ENCODE measurements at regions not wholly inside any gene's neighbourhood (a gene's known extent, or its start where the extent isn't known, plus 50 kb on each side); places are given as distances from the start of the nearest gene placed in this dataset.
A peak's percentile ranks its signal among the peaks of the same experiment; 100 is the strongest.

DNA sequence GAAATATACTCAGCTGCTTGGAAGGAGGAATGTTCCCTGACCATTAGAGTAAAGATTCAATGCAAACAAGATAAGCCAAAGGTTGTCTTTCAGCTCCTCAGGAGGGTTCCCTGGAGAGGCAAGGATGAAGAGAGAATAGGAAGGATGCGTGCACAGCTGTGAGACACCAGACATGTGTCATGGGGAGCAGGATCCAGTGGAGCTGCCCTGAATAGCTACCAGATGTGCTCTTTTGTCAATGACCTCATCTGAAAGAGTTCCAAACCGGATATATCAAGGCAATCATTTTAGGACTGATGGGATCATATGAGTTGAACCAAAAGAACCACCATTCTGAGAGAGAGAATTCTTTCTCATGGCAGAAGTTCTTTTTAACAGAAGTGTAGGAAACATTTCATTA lies 490.6 kb downstream of the IRS1 start:
- no peaks in the 10 kb centered on the region for H3K4me1 ChIP-seq (ENCODE audit: insufficient read depth, low read length, poor library complexity, severe bottlenecking)
- CTCF ChIA-PET, result no interaction called here
- no peak overlapping the region for H3K27ac ChIP-seq (ENCODE audit: low read depth, low read length, poor library complexity, severe bottlenecking)
- H3K36me3 ChIP-seq (ENCODE audit: insufficient read depth, low read length, poor library complexity, severe bottlenecking), result no peaks in the 10 kb centered on the region
- POLR2A ChIA-PET (ENCODE audit: low non-redundant PET), result interaction anchor here (0.5 kb wide), 1 partner anchor 189 kb away, joined by 3 read pairs; no protein-coding TSS in a partner anchor
- no TSS peak for BruUV-seq (replicated peaks)
- TF ChIP-seq CTCF (conservative IDR thresholded peaks at IDR 0.05; ENCODE audit: low read depth, low read length) (no peak), EZH2 (IDR thresholded peaks at IDR 0.05; ENCODE audit: borderline replicate concordance, low read depth, low read length, poor library complexity, severe bottlenecking) (no peak)
- peak; percentile 66 for DNase-seq (ENCODE audit: low spot score)
- H3K9me3 ChIP-seq (ENCODE audit: low read depth, low read length, poor library complexity, severe bottlenecking), result no peaks in the 10 kb centered on the region
- intact Hi-C loops (cut with micrococcal nuclease; ENCODE audit: unreplicated experiment), result no loop called here
- no peak overlapping the region for H3K4me3 ChIP-seq (ENCODE audit: low read depth, low read length, poor library complexity, severe bottlenecking)
- H3K27me3 ChIP-seq (replicated peaks; ENCODE audit: insufficient read depth, low read depth, low read length, poor library complexity), result no peaks in the 10 kb centered on the region

GRCh38 chr2:226308323-226308680 lies 491.3 kb downstream of the IRS1 start:
- intact Hi-C loops (cut with micrococcal nuclease; ENCODE audit: unreplicated experiment), result no loop called here
- Histone ChIP-seq H3K27me3 (replicated peaks; ENCODE audit: insufficient read depth, low read depth, low read length, poor library complexity) (no peaks in the 10 kb centered on the region), H3K36me3 (ENCODE audit: insufficient read depth, low read length, poor library complexity, severe bottlenecking) (no peaks in the 10 kb centered on the region), H3K9me3 (ENCODE audit: low read depth, low read length, poor library complexity, severe bottlenecking) (no peaks in the 10 kb centered on the region), H3K4me3 (ENCODE audit: low read depth, low read length, poor library complexity, severe bottlenecking) (no peak overlapping the region), H3K27ac (ENCODE audit: low read depth, low read length, poor library complexity, severe bottlenecking) (no peak overlapping the region), H3K4me1 (ENCODE audit: insufficient read depth, low read length, poor library complexity, severe bottlenecking) (no peaks in the 10 kb centered on the region)
- TF ChIP-seq CTCF (conservative IDR thresholded peaks at IDR 0.05; ENCODE audit: low read depth, low read length) (no peak), EZH2 (IDR thresholded peaks at IDR 0.05; ENCODE audit: borderline replicate concordance, low read depth, low read length, poor library complexity, severe bottlenecking) (no peak)
- no TSS peak for BruUV-seq (replicated peaks)
- ChIA-PET POLR2A (ENCODE audit: low non-redundant PET) (interaction anchor here (0.8 kb wide), 1 partner anchor 581 kb away, joined by 4 read pairs; no protein-coding TSS in a partner anchor), CTCF (no interaction called here)
- DNase-seq (ENCODE audit: low spot score), result no peak

DNA sequence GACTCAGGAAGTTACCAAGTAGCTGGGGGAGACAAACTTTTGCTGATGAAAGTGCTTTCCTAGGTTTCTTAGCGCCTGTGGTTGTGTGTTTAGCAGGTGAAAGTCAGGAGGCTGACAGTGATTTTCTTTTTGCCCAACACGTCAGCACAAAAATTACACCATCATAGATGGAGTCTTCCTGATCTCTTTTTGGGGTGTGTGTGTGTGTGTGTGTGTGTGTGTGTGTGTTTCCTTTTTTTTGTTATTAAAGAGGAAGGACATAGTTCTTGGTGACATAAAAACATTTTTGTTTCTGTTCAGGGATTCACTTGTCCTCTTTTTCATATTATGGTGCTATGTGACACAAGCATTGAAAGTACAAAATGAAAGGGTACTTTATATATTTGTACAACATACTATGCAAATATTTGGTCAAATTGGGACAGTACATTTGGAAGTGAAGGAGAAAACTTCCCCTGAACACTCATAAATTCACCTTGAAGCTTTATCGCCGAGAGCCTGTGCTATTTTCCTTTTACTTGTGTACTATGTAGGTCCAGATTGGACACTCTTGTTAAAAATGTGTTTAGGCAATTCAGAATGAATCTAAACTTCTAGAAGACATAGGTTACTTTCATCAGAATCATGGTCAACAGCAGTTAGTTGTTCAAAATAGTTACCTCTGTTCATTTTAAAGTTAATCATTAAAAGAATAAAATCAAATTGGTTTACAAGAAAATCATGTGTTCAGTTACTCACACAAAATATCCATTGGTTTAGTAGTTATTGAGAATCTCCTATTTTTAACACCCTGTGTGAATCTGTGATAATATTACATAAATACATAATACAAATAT lies 491.9 kb downstream of the IRS1 start:
- no peak for DNase-seq (ENCODE audit: low spot score)
- no peaks in the 10 kb centered on the region for H3K36me3 ChIP-seq (ENCODE audit: insufficient read depth, low read length, poor library complexity, severe bottlenecking)
- H3K4me1 ChIP-seq (ENCODE audit: insufficient read depth, low read length, poor library complexity, severe bottlenecking), result no peaks in the 10 kb centered on the region
- no peaks in the 10 kb centered on the region for H3K9me3 ChIP-seq (ENCODE audit: low read depth, low read length, poor library complexity, severe bottlenecking)
- no peak for TF ChIP-seq CTCF (conservative IDR thresholded peaks at IDR 0.05; ENCODE audit: low read depth, low read length)
- TF ChIP-seq EZH2 (IDR thresholded peaks at IDR 0.05; ENCODE audit: borderline replicate concordance, low read depth, low read length, poor library complexity, severe bottlenecking), result no peak
- intact Hi-C loops (cut with micrococcal nuclease; ENCODE audit: unreplicated experiment), result no loop called here
- CTCF ChIA-PET, result no interaction called here
- H3K27me3 ChIP-seq (replicated peaks; ENCODE audit: insufficient read depth, low read depth, low read length, poor library complexity), result no peaks in the 10 kb centered on the region
- no peak overlapping the region for H3K27ac ChIP-seq (ENCODE audit: low read depth, low read length, poor library complexity, severe bottlenecking)
- BruUV-seq (replicated peaks), result no TSS peak
- POLR2A ChIA-PET (ENCODE audit: low non-redundant PET), result interaction anchor here (0.8 kb wide), 1 partner anchor 581 kb away, joined by 4 read pairs; no protein-coding TSS in a partner anchor
- H3K4me3 ChIP-seq (ENCODE audit: low read depth, low read length, poor library complexity, severe bottlenecking), result no peak overlapping the region

Measured in A673 (cell line).